ENCODE measurements at regions not wholly inside any gene's neighbourhood (a gene's known extent, or its start where the extent isn't known, plus 50 kb on each side); places are given as distances from the start of the nearest gene placed in this dataset.

DNA sequence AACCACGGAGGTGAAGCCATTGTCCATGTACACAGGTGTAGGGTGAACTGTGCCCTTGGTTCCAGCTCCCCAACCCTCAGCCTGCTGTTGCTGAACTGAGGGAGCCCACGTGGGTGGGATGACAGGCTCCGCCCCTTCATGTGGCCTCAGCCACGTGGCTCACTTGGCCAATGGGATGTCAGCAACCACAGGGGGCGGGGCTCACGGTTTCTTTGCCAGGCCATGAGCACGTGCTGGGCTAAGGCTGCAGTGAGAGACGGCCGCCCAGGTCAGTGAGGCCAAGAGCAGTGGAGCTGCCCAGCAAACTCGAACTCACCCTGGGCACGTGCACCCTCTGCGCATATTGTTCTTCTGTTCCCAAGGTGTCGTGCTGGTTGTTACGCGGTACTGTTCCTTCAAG lies 282.6 kb downstream of the IRF8 start:
- no peak overlapping the region for H3K27ac Mint-ChIP-seq
- H3K4me1 Mint-ChIP-seq, result no peaks in the 10 kb centered on the region
- no peaks in the 10 kb centered on the region for H3K36me3 Mint-ChIP-seq
- ATAC-seq, result no peak
- no peaks in the 10 kb centered on the region for H3K9me3 Mint-ChIP-seq
- H3K27me3 Mint-ChIP-seq, result no peaks in the 10 kb centered on the region
- H3K4me3 Mint-ChIP-seq, result no peak overlapping the region

GRCh38 chr16:86184185-86184584 lies 285.2 kb downstream of the IRF8 start:
- Mint-ChIP-seq H3K4me1 (no peaks in the 10 kb centered on the region), H3K4me3 (no peak overlapping the region), H3K9me3 (no peaks in the 10 kb centered on the region), H3K36me3 (no peaks in the 10 kb centered on the region), H3K27ac (no peak overlapping the region), H3K27me3 (peaks cover 8% of the 10 kb centered on the region)
- ATAC-seq, result no peak

GRCh38 chr16:86185089-86185488 lies 286.1 kb downstream of the IRF8 start:
- ATAC-seq, result no peak

DNA sequence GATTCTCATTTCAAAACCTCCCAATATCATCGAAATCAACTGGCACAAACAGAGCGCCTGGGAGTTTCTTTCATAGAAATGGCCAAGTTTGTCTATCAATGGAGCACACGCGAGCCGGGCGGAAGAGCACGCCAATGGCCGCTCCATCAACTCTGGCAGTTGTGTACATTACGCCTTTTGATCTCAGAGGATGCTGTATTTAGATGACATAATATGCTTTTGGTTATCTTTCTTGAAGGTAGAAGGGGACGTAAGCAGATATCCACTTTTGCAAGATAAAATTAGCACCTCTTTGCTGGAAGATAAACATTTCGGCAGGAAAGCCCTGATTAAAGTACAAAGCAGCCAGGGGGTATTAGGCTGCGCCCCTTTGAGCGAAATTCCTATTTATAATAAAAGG lies 287.4 kb downstream of the IRF8 start:
- Mint-ChIP-seq H3K27ac (no peak overlapping the region), H3K36me3 (no peaks in the 10 kb centered on the region), H3K9me3 (no peaks in the 10 kb centered on the region), H3K4me3 (no peak overlapping the region), H3K27me3 (peaks cover 19% of the 10 kb centered on the region), H3K4me1 (no peaks in the 10 kb centered on the region)
- no peak for ATAC-seq

More at GRCh38 chr16:86185089-86185488, 286.1 kb downstream of the IRF8 start:
- H3K36me3 Mint-ChIP-seq, result no peaks in the 10 kb centered on the region
- H3K4me3 Mint-ChIP-seq, result no peak overlapping the region
- H3K9me3 Mint-ChIP-seq, result no peaks in the 10 kb centered on the region
- H3K27me3 Mint-ChIP-seq, result peaks cover 8% of the 10 kb centered on the region
- no peak overlapping the region for H3K27ac Mint-ChIP-seq
- H3K4me1 Mint-ChIP-seq, result no peaks in the 10 kb centered on the region

GRCh38 chr16:86189934-86190333 lies 291.0 kb downstream of the IRF8 start:
- Mint-ChIP-seq H3K4me1 (no peaks in the 10 kb centered on the region), H3K27ac (no peak overlapping the region), H3K36me3 (no peaks in the 10 kb centered on the region), H3K4me3 (no peak overlapping the region), H3K9me3 (no peaks in the 10 kb centered on the region), H3K27me3 (peaks cover 55% of the 10 kb centered on the region)
- no peak for ATAC-seq

DNA sequence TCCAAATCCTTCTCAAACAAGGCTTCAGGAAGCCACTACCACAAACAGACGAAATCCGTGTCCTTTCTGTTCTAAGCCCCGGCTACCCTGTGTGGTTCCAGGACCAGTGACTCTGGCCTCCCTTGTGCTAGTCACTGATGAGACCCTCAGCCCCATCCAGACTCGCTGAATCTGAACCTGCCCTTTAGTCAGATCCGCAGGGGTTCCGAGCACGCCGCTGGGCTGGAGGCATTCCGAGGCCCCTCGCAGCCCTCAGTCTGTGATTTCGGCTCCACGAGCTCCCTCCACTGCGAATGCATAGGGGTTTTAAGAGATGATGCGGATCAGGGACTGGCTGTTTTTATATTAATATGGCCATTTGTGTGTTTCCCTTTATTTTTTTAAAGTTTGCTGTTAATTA lies 292.7 kb downstream of the IRF8 start:
- no peaks in the 10 kb centered on the region for H3K9me3 Mint-ChIP-seq
- no peak overlapping the region for H3K27ac Mint-ChIP-seq
- no peaks in the 10 kb centered on the region for H3K36me3 Mint-ChIP-seq
- no peak overlapping the region for H3K4me3 Mint-ChIP-seq
- peaks cover 72% of the 10 kb centered on the region for H3K27me3 Mint-ChIP-seq
- H3K4me1 Mint-ChIP-seq, result no peaks in the 10 kb centered on the region
- ATAC-seq, result no peak

DNA sequence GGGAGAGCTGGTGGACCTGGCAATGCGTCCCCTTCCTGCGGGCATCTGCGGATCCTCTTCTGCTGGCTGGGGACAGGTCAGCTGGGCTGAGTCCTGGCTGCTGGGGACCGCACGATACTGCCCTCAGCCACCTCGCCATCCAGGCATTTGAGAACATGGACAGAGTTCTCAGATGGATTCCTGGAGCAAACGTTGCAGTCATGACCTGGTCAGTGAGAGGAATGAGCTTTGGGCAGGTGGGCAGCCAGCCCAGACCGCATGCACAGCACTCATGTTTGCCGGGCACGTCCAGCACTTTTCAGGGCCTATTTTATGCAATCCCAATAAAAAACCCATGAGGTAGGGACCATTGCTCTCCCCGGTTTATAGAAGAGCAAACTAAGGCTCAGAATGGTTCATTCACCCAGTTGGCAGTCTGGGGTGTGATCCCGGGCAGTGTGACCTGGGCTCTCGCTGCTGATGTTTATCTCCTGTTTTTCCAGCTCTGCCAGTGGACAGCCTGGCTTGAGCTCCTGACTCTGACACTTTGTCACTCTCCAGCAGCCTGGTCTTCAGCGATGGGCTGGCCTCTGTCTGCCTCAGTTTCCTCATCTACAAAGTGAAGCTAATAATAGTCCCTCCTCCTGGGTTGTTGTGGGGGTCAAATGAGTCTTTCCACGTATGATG lies 294.7 kb downstream of the IRF8 start:
- H3K27me3 Mint-ChIP-seq, result peaks cover 80% of the 10 kb centered on the region
- H3K27ac Mint-ChIP-seq, result no peak overlapping the region
- no peaks in the 10 kb centered on the region for H3K36me3 Mint-ChIP-seq
- no peaks in the 10 kb centered on the region for H3K9me3 Mint-ChIP-seq
- ATAC-seq, result no peak
- no peak overlapping the region for H3K4me3 Mint-ChIP-seq
- no peaks in the 10 kb centered on the region for H3K4me1 Mint-ChIP-seq

DNA sequence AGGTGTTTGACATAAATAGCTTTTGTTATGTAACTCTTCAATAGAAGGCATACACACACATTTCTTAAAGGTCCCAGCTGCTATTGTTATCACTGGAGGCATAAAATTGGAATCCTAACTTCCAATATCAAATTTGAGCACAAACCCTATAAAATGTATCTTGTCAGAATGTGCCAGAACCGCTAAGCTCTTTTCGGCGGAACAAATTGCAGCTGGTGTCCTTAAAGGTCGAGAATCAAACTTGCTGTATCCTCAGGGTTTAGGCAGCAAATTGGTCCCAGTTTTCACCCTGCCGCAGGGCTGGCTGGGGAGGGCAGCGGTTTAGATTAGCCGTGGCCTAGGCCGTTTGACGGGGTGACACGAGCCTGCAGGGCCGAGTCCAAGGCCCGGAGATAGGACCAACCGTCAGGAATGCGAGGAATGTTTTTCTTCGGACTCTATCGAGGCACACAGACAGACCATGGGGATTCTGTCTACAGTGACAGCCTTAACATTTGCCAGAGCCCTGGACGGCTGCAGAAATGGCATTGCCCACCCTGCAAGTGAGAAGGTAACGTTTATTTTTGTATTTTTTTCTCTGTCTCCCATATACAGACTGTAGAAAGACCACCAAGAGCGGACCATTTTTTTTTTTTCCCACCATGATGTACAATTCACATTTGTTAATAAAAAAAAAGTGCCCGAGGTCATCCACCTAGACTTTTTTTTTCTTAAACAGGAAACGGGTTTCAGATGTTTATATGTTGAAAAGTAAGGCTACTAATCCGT lies 297.1 kb downstream of the IRF8 start:
- Mint-ChIP-seq H3K4me1 (no peaks in the 10 kb centered on the region), H3K4me3 (no peak overlapping the region), H3K36me3 (no peaks in the 10 kb centered on the region), H3K27me3 (peaks cover 92% of the 10 kb centered on the region), H3K27ac (no peak overlapping the region), H3K9me3 (no peaks in the 10 kb centered on the region)
- no peak for ATAC-seq

DNA sequence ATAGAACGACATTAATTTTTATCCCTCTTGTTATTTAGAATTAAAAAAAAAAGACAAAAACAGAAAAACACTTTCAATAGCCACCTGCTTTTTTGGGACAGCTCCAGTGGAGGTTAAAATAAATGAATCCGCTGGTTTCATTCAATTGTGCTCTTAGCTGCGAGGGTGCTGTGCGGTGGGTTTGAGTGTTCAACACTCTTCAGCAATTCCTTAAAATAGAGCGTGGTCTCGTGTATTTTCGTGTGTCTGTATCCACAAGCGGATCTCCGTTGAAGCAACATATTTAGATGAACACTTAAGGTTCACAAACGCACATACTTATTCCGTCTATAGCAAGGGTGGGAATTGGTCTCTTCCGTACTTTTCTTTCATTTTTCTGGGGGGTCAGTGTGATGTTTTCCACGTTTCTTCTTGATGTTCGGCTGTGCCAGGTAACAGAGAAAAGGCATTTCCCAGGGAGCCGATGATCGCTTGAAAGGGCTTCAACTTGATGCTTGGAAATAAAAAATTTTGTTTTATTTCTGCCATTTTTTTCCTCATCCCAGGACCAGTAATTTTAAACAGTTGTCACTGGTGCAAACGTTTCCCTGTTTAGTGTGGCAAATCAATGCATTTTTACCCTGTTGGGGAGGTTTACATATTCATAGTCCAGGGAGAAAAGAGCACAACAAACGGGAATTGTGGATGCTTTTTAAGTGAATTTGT lies 297.9 kb downstream of the IRF8 start:
- Mint-ChIP-seq H3K4me3 (no peak overlapping the region), H3K27me3 (peaks cover 92% of the 10 kb centered on the region), H3K36me3 (no peaks in the 10 kb centered on the region), H3K9me3 (no peaks in the 10 kb centered on the region), H3K27ac (no peak overlapping the region), H3K4me1 (no peaks in the 10 kb centered on the region)
- no peak for ATAC-seq

- H3K27ac Mint-ChIP-seq, result no peak overlapping the region
- H3K4me3 Mint-ChIP-seq, result no peak overlapping the region
- no peaks in the 10 kb centered on the region for H3K9me3 Mint-ChIP-seq
- ATAC-seq, result no peak
- peaks cover 84% of the 10 kb centered on the region for H3K27me3 Mint-ChIP-seq
- H3K36me3 Mint-ChIP-seq, result no peaks in the 10 kb centered on the region
- no peaks in the 10 kb centered on the region for H3K4me1 Mint-ChIP-seq
Measured at GRCh38 chr16:86198206-86199118, 299.5 kb downstream of the IRF8 start.

DNA sequence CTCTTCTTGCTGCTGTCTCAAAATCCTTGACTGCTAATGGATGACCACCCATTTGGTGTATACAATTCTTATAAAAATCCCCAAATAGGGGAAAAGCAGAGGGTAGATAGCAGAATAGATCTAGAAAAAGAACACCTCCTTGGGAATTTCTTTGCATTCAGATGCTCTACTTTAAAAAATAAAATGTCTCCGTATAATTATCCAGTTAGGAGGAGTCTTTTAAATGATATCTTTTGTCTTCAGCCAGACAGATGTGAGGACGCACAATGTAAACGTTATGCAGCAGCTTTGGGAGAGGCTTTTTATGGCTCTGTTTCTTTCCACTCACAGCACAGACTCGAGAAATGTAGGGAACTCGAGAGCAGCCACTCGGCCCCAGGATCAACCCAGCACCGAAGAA lies 300.2 kb downstream of the IRF8 start:
- no peaks in the 10 kb centered on the region for H3K4me1 Mint-ChIP-seq
- H3K27me3 Mint-ChIP-seq, result peaks cover 77% of the 10 kb centered on the region
- H3K27ac Mint-ChIP-seq, result no peak overlapping the region
- ATAC-seq, result no peak
- H3K9me3 Mint-ChIP-seq, result no peaks in the 10 kb centered on the region
- H3K36me3 Mint-ChIP-seq, result no peaks in the 10 kb centered on the region
- no peak overlapping the region for H3K4me3 Mint-ChIP-seq

DNA sequence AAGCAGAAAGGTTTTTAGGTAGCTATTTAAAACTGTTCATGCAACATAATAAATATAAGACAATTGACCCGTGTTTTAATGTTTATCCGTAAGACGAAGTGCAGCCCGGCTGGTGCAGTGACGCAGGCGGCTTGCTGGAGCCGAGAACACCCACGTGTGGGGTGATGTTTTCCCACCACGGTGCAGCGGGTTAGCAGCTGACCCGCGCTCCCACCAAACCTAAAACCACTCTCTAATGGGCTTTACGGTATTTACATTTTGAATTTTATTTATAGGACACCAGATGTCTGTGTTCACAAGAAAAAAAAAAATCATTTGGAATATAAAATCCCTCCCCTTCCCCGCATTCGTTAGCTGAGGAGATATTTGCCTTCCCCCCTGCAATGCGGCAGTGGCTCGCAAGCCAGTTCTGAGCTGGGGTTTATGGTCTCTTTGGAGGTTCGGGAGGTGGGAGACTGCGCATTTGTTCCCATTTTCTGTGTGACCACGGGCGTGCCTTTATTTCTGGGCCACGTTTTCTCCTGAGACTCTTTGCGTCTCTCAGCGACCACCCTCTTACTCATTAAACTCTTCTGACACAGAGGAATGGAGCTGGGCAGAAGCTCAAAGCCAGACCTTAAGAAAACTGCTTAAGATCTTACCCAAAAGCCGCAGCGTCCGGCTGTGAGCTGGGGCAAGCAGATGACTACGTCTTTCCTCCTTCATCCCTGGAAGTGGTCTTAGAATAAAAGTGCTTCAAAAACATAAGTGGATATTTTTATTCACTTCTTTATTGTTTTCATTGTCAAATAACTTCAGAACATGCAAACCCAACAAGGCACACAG lies 301.1 kb downstream of the IRF8 start:
- Mint-ChIP-seq H3K4me1 (no peaks in the 10 kb centered on the region), H3K27me3 (peaks cover 68% of the 10 kb centered on the region), H3K36me3 (no peaks in the 10 kb centered on the region), H3K4me3 (no peak overlapping the region), H3K9me3 (no peaks in the 10 kb centered on the region), H3K27ac (no peak overlapping the region)
- ATAC-seq, result no peak

GRCh38 chr16:86200722-86201121 lies 301.8 kb downstream of the IRF8 start:
- Mint-ChIP-seq H3K9me3 (no peaks in the 10 kb centered on the region), H3K27ac (no peak overlapping the region), H3K4me3 (no peak overlapping the region), H3K4me1 (no peaks in the 10 kb centered on the region), H3K36me3 (no peaks in the 10 kb centered on the region), H3K27me3 (peaks cover 61% of the 10 kb centered on the region)
- ATAC-seq, result no peak

- ATAC-seq, result no peak
- H3K36me3 Mint-ChIP-seq, result no peaks in the 10 kb centered on the region
- H3K9me3 Mint-ChIP-seq, result no peaks in the 10 kb centered on the region
- no peaks in the 10 kb centered on the region for H3K4me1 Mint-ChIP-seq
- no peak overlapping the region for H3K4me3 Mint-ChIP-seq
- no peak overlapping the region for H3K27ac Mint-ChIP-seq
- peaks cover 51% of the 10 kb centered on the region for H3K27me3 Mint-ChIP-seq
Measured at GRCh38 chr16:86201746-86202145, 302.8 kb downstream of the IRF8 start.

All from stimulated activated memory B cell treated with anti-CD40 and anti-IgM and Interleukin-4, amounts not matched to agents 10 μg/mL and 1 μg/mL and 100 μg/mL, for 72 hours (primary cell).